ENCODE measurements at regions not wholly inside any gene's neighbourhood (a gene's known extent, or its start where the extent isn't known, plus 50 kb on each side); places are given as distances from the start of the nearest gene placed in this dataset.
"Not testable (repeated sequence)": the region's sequence is repeated elsewhere in the genome, so short reads cannot be mapped to it uniquely, and the experiment has no call there.

GRCh38 chr4:141845901-141846300 is 209.5 kb downstream of the IL15 start:
- intact Hi-C loops (cut with DNase I, micrococcal nuclease), result no loop called here
- ATAC-seq, result no peak

GRCh38 chr4:141849367-141849766 is 213.0 kb downstream of the IL15 start:
- ATAC-seq (no peak), DNase-seq (no peak)
- intact Hi-C loops (cut with DNase I, micrococcal nuclease), result no loop called here

More at GRCh38 chr4:141845901-141846300, 209.5 kb downstream of the IL15 start:
- no peak for DNase-seq

GRCh38 chr4:141849778-141850177 is 213.4 kb downstream of the IL15 start:
- DNase-seq, result no peak
- intact Hi-C loops (cut with DNase I, micrococcal nuclease), result no loop called here
- ATAC-seq, result no peak

- ATAC-seq, result no peak
- intact Hi-C loops (cut with DNase I, micrococcal nuclease), result no loop called here
Observed at GRCh38 chr4:141851246-141851891, 215.0 kb downstream of the IL15 start.

GRCh38 chr4:141853091-141853764 is 216.8 kb downstream of the IL15 start:
- intact Hi-C loops (cut with DNase I, micrococcal nuclease), result no loop called here
- peak; percentile 92 for ATAC-seq
- DNase-seq, result peak in 1 of 2 donors; percentile 47

More at GRCh38 chr4:141851246-141851891, 215.0 kb downstream of the IL15 start:
- DNase-seq, result no peak

- ATAC-seq (no peak), DNase-seq (no peak)
- intact Hi-C loops (cut with DNase I, micrococcal nuclease), result no loop called here
Observed at GRCh38 chr4:141858437-141858836, 222.1 kb downstream of the IL15 start.

- DNase-seq, result no peak
- ATAC-seq, result peak; percentile 56
- intact Hi-C loops (cut with DNase I, micrococcal nuclease), result no loop called here
Observed at GRCh38 chr4:141860974-141861373, 224.6 kb downstream of the IL15 start.

GRCh38 chr4:141870152-141870551 is 233.8 kb downstream of the IL15 start:
- ATAC-seq (peak; percentile 77), DNase-seq (no peak)
- intact Hi-C loops (cut with DNase I, micrococcal nuclease), result no loop called here

- ATAC-seq, result peak; percentile 48
- intact Hi-C loops (cut with DNase I, micrococcal nuclease), result no loop called here
Observed at GRCh38 chr4:141871086-141871770, 234.8 kb downstream of the IL15 start.

GRCh38 chr4:141882650-141883049 is 246.3 kb downstream of the IL15 start:
- DNase-seq; intact Hi-C loops (cut with DNase I, micrococcal nuclease); ATAC-seq: not testable (repeated sequence)

More at GRCh38 chr4:141871086-141871770, 234.8 kb downstream of the IL15 start:
- no peak for DNase-seq

GRCh38 chr4:141884070-141884469 is 247.7 kb downstream of the IL15 start:
- intact Hi-C loops (cut with DNase I, micrococcal nuclease), result no loop called here
- ATAC-seq (peak; percentile 93), DNase-seq (no peak)

- intact Hi-C loops (cut with DNase I, micrococcal nuclease), result no loop called here
- ATAC-seq, result peak; percentile 44
- no peak for DNase-seq
Observed at GRCh38 chr4:141885112-141885511, 248.7 kb downstream of the IL15 start.

- intact Hi-C loops (cut with DNase I, micrococcal nuclease), result no loop called here
- no peak for ATAC-seq
- no peak for DNase-seq
Observed at GRCh38 chr4:141890279-141890678, 253.9 kb downstream of the IL15 start.

GRCh38 chr4:141891260-141892120 is 255.1 kb downstream of the IL15 start:
- no peak for DNase-seq
- no peak for ATAC-seq
- intact Hi-C loops (cut with DNase I, micrococcal nuclease), result no loop called here

- no peak for DNase-seq
- intact Hi-C loops (cut with DNase I, micrococcal nuclease), result no loop called here
- no peak for ATAC-seq
Observed at GRCh38 chr4:141896687-141897086, 260.3 kb downstream of the IL15 start.

- ATAC-seq (peak; percentile 31), DNase-seq (no peak)
- intact Hi-C loops (cut with DNase I, micrococcal nuclease), result no loop called here
Observed at GRCh38 chr4:141898346-141898745, 262.0 kb downstream of the IL15 start.

- ATAC-seq (no peak), DNase-seq (no peak)
Observed at GRCh38 chr4:141899103-141899502, 262.7 kb downstream of the IL15 start.

GRCh38 chr4:141899541-141899940 is 263.2 kb downstream of the IL15 start:
- DNase-seq (no peak), ATAC-seq (no peak)
- intact Hi-C loops (cut with DNase I, micrococcal nuclease), result no loop called here

More at GRCh38 chr4:141899103-141899502, 262.7 kb downstream of the IL15 start:
- intact Hi-C loops (cut with DNase I, micrococcal nuclease), result no loop called here

- DNase-seq (no peak), ATAC-seq (no peak)
- intact Hi-C loops (cut with DNase I, micrococcal nuclease), result no loop called here
Observed at GRCh38 chr4:141900856-141901255, 264.5 kb downstream of the IL15 start.
